SK-N-SH treated with all-trans-retinoic acid at 6 μM for 48 hours (cell line): ENCODE measurements at regions not wholly inside any gene's neighbourhood (a gene's known extent, or its start where the extent isn't known, plus 50 kb on each side); places are given as distances from the start of the nearest gene placed in this dataset.

Experiments
- CREB5 ChIP-seq: fragments of 250-450 bp; sonication (Bioruptor Pico); IDR thresholded peaks from 2 replicates; pipeline ENCODE4 v1.5.1; 2020; ENCODE audit warnings: low read depth, mild to moderate bottlenecking, moderate library complexity
- GLIS3 ChIP-seq: fragments of 250-450 bp; sonication (Bioruptor Pico); IDR thresholded peaks from 2 replicates; pipeline ENCODE4 v1.5.0; 2020; ENCODE audit warnings: mild to moderate bottlenecking, moderate library complexity

- TF ChIP-seq GLIS3 (CRISPR knock-in tag) (no peak), CREB5 (CRISPR knock-in tag) (no peak)
Observed at GRCh38 chr9:87233431-87233830, 264.2 kb upstream of the DAPK1 start.
